CD8-positive, alpha-beta memory T cell (primary cell): ENCODE measurements at regions not wholly inside any gene's neighbourhood (a gene's known extent, or its start where the extent isn't known, plus 50 kb on each side); places are given as distances from the start of the nearest gene placed in this dataset.

Experiments used
- CTCF ChIA-PET: fragments of 350-600 bp; sonication (Branson Sonifier 250); formaldehyde crosslinking; loops from one replicate; lab custom pipeline; 2021; ENCODE audit warnings: antibody characterized with exemption; lab: Charles Lee
- POLR2A ChIA-PET: fragments of 350-600 bp; sonication (Branson Sonifier 250); formaldehyde crosslinking; loops from one replicate; lab custom pipeline; 2021; ENCODE audit warnings: antibody characterized with exemption; lab: Charles Lee
- DNase-seq, 5 donors: peaks; one replicate each; pipeline versions ENCODE4 v3.0.0 to v3.0.0-alpha.2; 2020 to 2022; ENCODE audit warnings: mixed read lengths in 1 of 5
- H3K27ac ChIP-seq: one replicate; pipeline ENCODE4 v1.7.0; 2013; ENCODE audit warnings: low read depth, mild to moderate bottlenecking, low read length, moderate library complexity
- H3K27me3 ChIP-seq: 2 replicates; pipeline ENCODE4 v1.7.0; 2013; ENCODE audit warnings: low read length, mild to moderate bottlenecking; ENCODE audit not compliant: insufficient read depth, poor library complexity, severe bottlenecking
- H3K36me3 ChIP-seq: 2 replicates; pipeline ENCODE4 v1.7.0; 2013; ENCODE audit warnings: mild to moderate bottlenecking, low read length, moderate library complexity; ENCODE audit not compliant: insufficient read depth
- H3K4me1 ChIP-seq: 2 replicates; pipeline ENCODE4 v1.7.0; 2013; ENCODE audit warnings: mild to moderate bottlenecking, low read length, moderate library complexity; ENCODE audit not compliant: insufficient read depth
- H3K4me3 ChIP-seq: 2 replicates; pipeline ENCODE4 v1.7.0; 2013; ENCODE audit warnings: mild to moderate bottlenecking, low read length
- H3K9me3 ChIP-seq: 2 replicates; pipeline ENCODE4 v1.7.0; 2013; ENCODE audit warnings: mild to moderate bottlenecking, low read length
- H3K27ac Mint-ChIP-seq, 8 donors: one replicate each; pipeline ENCODE4 v1.8.0; 2020 to 2021; ENCODE audit warnings: mixed read lengths in 8 of 8, mild to moderate bottlenecking in 6 of 8, inconsistent platforms in 3 of 8, moderate library complexity in 3 of 8
- H3K27me3 Mint-ChIP-seq, 2 donors: one replicate each; pipeline ENCODE4 v1.8.0; 2020 to 2021; ENCODE audit warnings: mixed read lengths in 2 of 2, mild to moderate bottlenecking in 1 of 2, moderate library complexity in 1 of 2
- H3K36me3 Mint-ChIP-seq, 3 donors: one replicate each; pipeline ENCODE4 v1.8.0; 2020 to 2021; ENCODE audit warnings: mixed read lengths in 3 of 3, inconsistent platforms in 1 of 3, mild to moderate bottlenecking in 1 of 3
- H3K4me1 Mint-ChIP-seq, 3 donors: one replicate each; pipeline ENCODE4 v1.8.0; 2020 to 2021; ENCODE audit warnings: mixed read lengths in 3 of 3, inconsistent platforms in 1 of 3, mild to moderate bottlenecking in 1 of 3
- H3K4me3 Mint-ChIP-seq, 7 donors: one replicate each; pipeline ENCODE4 v1.8.0; 2020 to 2021; ENCODE audit warnings: mixed read lengths in 7 of 7, mild to moderate bottlenecking in 6 of 7, moderate library complexity in 4 of 7, inconsistent platforms in 2 of 7
- H3K9me3 Mint-ChIP-seq, 5 donors: one replicate each; pipeline ENCODE4 v1.8.0; 2020 to 2022; ENCODE audit warnings: mixed read lengths in 5 of 5, mild to moderate bottlenecking in 3 of 5, moderate library complexity in 2 of 5, inconsistent platforms in 1 of 5

GRCh38 chr12:4969405-4969804 lies 59.7 kb downstream of the KCNA1 start:
- Mint-ChIP-seq H3K27ac (no peak overlapping the region), H3K27me3 (peaks cover 10 to 22% of the 10 kb centered on the region in 2 donors), H3K9me3 (peaks cover 0 to under 1% (median 0%) of the 10 kb centered on the region in 5 donors), H3K36me3 (no peaks in the 10 kb centered on the region), H3K4me3 (no peak overlapping the region), H3K4me1 (no peaks in the 10 kb centered on the region)
- Histone ChIP-seq H3K4me1 (no peaks in the 10 kb centered on the region), H3K36me3 (no peaks in the 10 kb centered on the region), H3K27me3 (no peaks in the 10 kb centered on the region), H3K9me3 (no peaks in the 10 kb centered on the region), H3K27ac (no peak overlapping the region), H3K4me3 (no peak overlapping the region)
- ChIA-PET POLR2A (no interaction called here), CTCF (no interaction called here)
- DNase-seq = no peak

- Histone ChIP-seq H3K36me3 (no peaks in the 10 kb centered on the region), H3K9me3 (no peaks in the 10 kb centered on the region), H3K27ac (no peak overlapping the region), H3K4me3 (no peak overlapping the region), H3K4me1 (no peaks in the 10 kb centered on the region), H3K27me3 (no peaks in the 10 kb centered on the region)
- DNase-seq = no peak
- CTCF ChIA-PET = no interaction called here
- Mint-ChIP-seq H3K4me1 (no peaks in the 10 kb centered on the region), H3K4me3 (no peak overlapping the region), H3K9me3 (peaks cover 0 to 1% (median 0%) of the 10 kb centered on the region in 5 donors), H3K36me3 (no peaks in the 10 kb centered on the region), H3K27ac (no peak overlapping the region), H3K27me3 (peaks cover 18 to 33% of the 10 kb centered on the region in 2 donors)
- POLR2A ChIA-PET = no interaction called here
Observed at GRCh38 chr12:4974217-4974616, 64.5 kb downstream of the KCNA1 start.

- no peak overlapping the region for H3K4me3 Mint-ChIP-seq
- DNase-seq = no peak
- H3K9me3 ChIP-seq = no peaks in the 10 kb centered on the region
- H3K4me3 ChIP-seq = no peak overlapping the region
- no peak overlapping the region for H3K27ac ChIP-seq
- no peaks in the 10 kb centered on the region for H3K4me1 Mint-ChIP-seq
- H3K36me3 ChIP-seq = no peaks in the 10 kb centered on the region
- no peaks in the 10 kb centered on the region for H3K27me3 ChIP-seq
- no peak overlapping the region for H3K27ac Mint-ChIP-seq
- peaks cover 18 to 33% of the 10 kb centered on the region in 2 donors for H3K27me3 Mint-ChIP-seq
- no peaks in the 10 kb centered on the region for H3K36me3 Mint-ChIP-seq
- H3K9me3 Mint-ChIP-seq = peaks cover 0 to 1% (median 0%) of the 10 kb centered on the region in 5 donors
- ChIA-PET POLR2A (no interaction called here), CTCF (no interaction called here)
- no peaks in the 10 kb centered on the region for H3K4me1 ChIP-seq
Observed at GRCh38 chr12:4975574-4975973, 65.9 kb downstream of the KCNA1 start.

- no peak overlapping the region for H3K4me3 Mint-ChIP-seq
- no peak for DNase-seq
- Histone ChIP-seq H3K4me1 (no peaks in the 10 kb centered on the region), H3K27ac (no peak overlapping the region), H3K4me3 (no peak overlapping the region), H3K9me3 (no peaks in the 10 kb centered on the region), H3K36me3 (no peaks in the 10 kb centered on the region), H3K27me3 (no peaks in the 10 kb centered on the region)
- peaks cover 0 to 1% (median 0%) of the 10 kb centered on the region in 5 donors for H3K9me3 Mint-ChIP-seq
- H3K4me1 Mint-ChIP-seq = no peaks in the 10 kb centered on the region
- peaks cover 19 to 34% of the 10 kb centered on the region in 2 donors for H3K27me3 Mint-ChIP-seq
- H3K36me3 Mint-ChIP-seq = no peaks in the 10 kb centered on the region
- no peak overlapping the region for H3K27ac Mint-ChIP-seq
- ChIA-PET POLR2A (no interaction called here), CTCF (no interaction called here)
Observed at GRCh38 chr12:4977102-4977501, 66.6 kb upstream of the KCNA5 start.

- no peaks in the 10 kb centered on the region for H3K27me3 ChIP-seq
- no peaks in the 10 kb centered on the region for H3K4me1 Mint-ChIP-seq
- no peak overlapping the region for H3K27ac Mint-ChIP-seq
- CTCF ChIA-PET = no interaction called here
- peaks cover 20 to 40% of the 10 kb centered on the region in 2 donors for H3K27me3 Mint-ChIP-seq
- H3K4me3 Mint-ChIP-seq = no peak overlapping the region
- POLR2A ChIA-PET = no interaction called here
- H3K27ac ChIP-seq = no peak overlapping the region
- H3K36me3 Mint-ChIP-seq = no peaks in the 10 kb centered on the region
- no peaks in the 10 kb centered on the region for H3K4me1 ChIP-seq
- H3K4me3 ChIP-seq = no peak overlapping the region
- no peaks in the 10 kb centered on the region for H3K36me3 ChIP-seq
- no peaks in the 10 kb centered on the region for H3K9me3 ChIP-seq
- peaks cover 0 to 1% (median 0%) of the 10 kb centered on the region in 5 donors for H3K9me3 Mint-ChIP-seq
- no peak for DNase-seq
Observed at GRCh38 chr12:4978737-4979136, 64.9 kb upstream of the KCNA5 start.

DNA sequence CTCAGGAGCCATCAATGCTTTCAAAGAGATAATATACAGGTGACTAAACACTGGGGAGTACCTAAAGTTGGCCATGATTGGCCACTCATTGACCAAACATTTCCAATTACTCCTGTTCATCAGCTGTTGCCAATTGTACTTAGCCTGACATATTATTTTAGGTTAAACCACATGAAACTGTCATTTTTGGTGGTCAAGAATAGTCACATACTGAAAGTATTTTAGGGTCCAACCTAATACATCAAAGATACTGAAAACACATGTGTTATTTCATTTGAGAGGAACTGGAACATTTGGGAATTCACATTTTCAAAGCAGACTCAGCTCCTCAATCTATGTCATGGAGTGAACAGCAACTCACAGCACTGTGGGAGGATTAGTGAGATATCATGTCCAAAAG lies 63.9 kb upstream of the KCNA5 start:
- peaks cover 18 to 34% of the 10 kb centered on the region in 2 donors for H3K27me3 Mint-ChIP-seq
- Histone ChIP-seq H3K27ac (no peak overlapping the region), H3K4me3 (no peak overlapping the region), H3K4me1 (no peaks in the 10 kb centered on the region), H3K27me3 (no peaks in the 10 kb centered on the region), H3K36me3 (no peaks in the 10 kb centered on the region), H3K9me3 (no peaks in the 10 kb centered on the region)
- no peaks in the 10 kb centered on the region for H3K4me1 Mint-ChIP-seq
- no peaks in the 10 kb centered on the region for H3K9me3 Mint-ChIP-seq
- ChIA-PET CTCF (no interaction called here), POLR2A (no interaction called here)
- H3K36me3 Mint-ChIP-seq = no peaks in the 10 kb centered on the region
- no peak overlapping the region for H3K4me3 Mint-ChIP-seq
- H3K27ac Mint-ChIP-seq = no peak overlapping the region
- DNase-seq = no peak

- H3K9me3 ChIP-seq = no peaks in the 10 kb centered on the region
- Mint-ChIP-seq H3K9me3 (no peaks in the 10 kb centered on the region), H3K36me3 (no peaks in the 10 kb centered on the region), H3K4me1 (no peaks in the 10 kb centered on the region), H3K4me3 (no peak overlapping the region), H3K27me3 (peaks cover 8 to 28% of the 10 kb centered on the region in 2 donors), H3K27ac (no peak overlapping the region)
- H3K4me1 ChIP-seq = no peaks in the 10 kb centered on the region
- no peak overlapping the region for H3K27ac ChIP-seq
- no peaks in the 10 kb centered on the region for H3K27me3 ChIP-seq
- H3K36me3 ChIP-seq = no peaks in the 10 kb centered on the region
- ChIA-PET POLR2A (no interaction called here), CTCF (no interaction called here)
- H3K4me3 ChIP-seq = no peak overlapping the region
- no peak for DNase-seq
Observed at GRCh38 chr12:4984344-4984743, 59.3 kb upstream of the KCNA5 start.

DNA sequence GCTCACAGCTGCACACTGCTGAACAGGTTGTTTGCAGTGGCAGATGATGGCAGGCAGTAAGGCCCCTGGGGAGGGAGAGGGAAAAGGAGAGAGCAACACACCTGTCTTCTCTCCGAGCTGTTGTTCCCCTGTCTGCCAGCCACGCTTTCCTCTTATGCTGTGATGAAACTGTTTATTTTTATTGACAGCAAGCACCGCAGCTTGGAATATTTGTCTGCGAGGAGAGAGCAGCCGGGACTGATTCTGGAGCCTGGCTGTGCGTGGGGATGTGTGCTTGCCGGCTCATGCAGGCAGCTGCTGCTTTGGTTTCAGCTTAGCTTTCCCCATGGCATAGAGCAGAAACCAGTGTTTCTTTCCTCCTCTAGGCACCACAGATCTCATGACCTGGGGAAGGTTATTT lies 58.7 kb upstream of the KCNA5 start:
- Histone ChIP-seq H3K27ac (no peak overlapping the region), H3K4me3 (no peak overlapping the region), H3K27me3 (no peaks in the 10 kb centered on the region), H3K36me3 (no peaks in the 10 kb centered on the region), H3K9me3 (no peaks in the 10 kb centered on the region), H3K4me1 (no peaks in the 10 kb centered on the region)
- ChIA-PET CTCF (no interaction called here), POLR2A (no interaction called here)
- no peak for DNase-seq
- H3K4me1 Mint-ChIP-seq = no peaks in the 10 kb centered on the region
- peaks cover 10 to 28% of the 10 kb centered on the region in 2 donors for H3K27me3 Mint-ChIP-seq
- no peaks in the 10 kb centered on the region for H3K9me3 Mint-ChIP-seq
- no peak overlapping the region for H3K4me3 Mint-ChIP-seq
- no peaks in the 10 kb centered on the region for H3K36me3 Mint-ChIP-seq
- no peak overlapping the region for H3K27ac Mint-ChIP-seq

- Histone ChIP-seq H3K4me1 (no peaks in the 10 kb centered on the region), H3K36me3 (no peaks in the 10 kb centered on the region), H3K4me3 (no peak overlapping the region), H3K27ac (no peak overlapping the region), H3K9me3 (no peaks in the 10 kb centered on the region), H3K27me3 (no peaks in the 10 kb centered on the region)
- DNase-seq = no peak
- H3K27ac Mint-ChIP-seq = no peak overlapping the region
- no peaks in the 10 kb centered on the region for H3K36me3 Mint-ChIP-seq
- H3K27me3 Mint-ChIP-seq = peaks cover 10 to 27% of the 10 kb centered on the region in 2 donors
- POLR2A ChIA-PET = no interaction called here
- H3K4me3 Mint-ChIP-seq = no peak overlapping the region
- CTCF ChIA-PET = no interaction called here
- H3K9me3 Mint-ChIP-seq = no peaks in the 10 kb centered on the region
- H3K4me1 Mint-ChIP-seq = no peaks in the 10 kb centered on the region
Observed at GRCh38 chr12:4985820-4986219, 57.9 kb upstream of the KCNA5 start.
